Bronchial epithelial cell (primary cell): ENCODE measurements at regions not wholly inside any gene's neighbourhood (a gene's known extent, or its start where the extent isn't known, plus 50 kb on each side); places are given as distances from the start of the nearest gene placed in this dataset.

ENCODE experiments used
- DNase-seq: peaks from one replicate; pipeline ENCODE4 v3.0.0-alpha.2; 2010; ENCODE audit warnings: low read depth
- FAIRE-seq: peaks from 2 replicates; lab custom pipeline; 2011; peaks lifted over from hg19 to GRCh38; lab: Jason Lieb, UNC
- H3K27me3 ChIP-seq: 2 replicates; pipeline ENCODE4 v1.5.1; 2011; ENCODE audit warnings: low read length; ENCODE audit not compliant: control insufficient read depth, insufficient read depth
- H3K36me3 ChIP-seq: 2 replicates; pipeline ENCODE4 v1.5.1; 2011; ENCODE audit warnings: low read length; ENCODE audit not compliant: control insufficient read depth, insufficient read depth
- H3K4me3 ChIP-seq: 2 replicates; pipeline ENCODE4 v1.5.1; 2011; ENCODE audit warnings: mild to moderate bottlenecking, low read depth, low read length, control low read depth
- TF ChIP-seq, protein P1 (sequence below): IDR thresholded peaks from 2 replicates; pipeline ENCODE4 v1.5.1; 2011; ENCODE audit warnings: mild to moderate bottlenecking, moderate library complexity, low read length, control low read depth, inconsistent platforms; ENCODE audit not compliant: insufficient read depth, severe bottlenecking

DNA sequence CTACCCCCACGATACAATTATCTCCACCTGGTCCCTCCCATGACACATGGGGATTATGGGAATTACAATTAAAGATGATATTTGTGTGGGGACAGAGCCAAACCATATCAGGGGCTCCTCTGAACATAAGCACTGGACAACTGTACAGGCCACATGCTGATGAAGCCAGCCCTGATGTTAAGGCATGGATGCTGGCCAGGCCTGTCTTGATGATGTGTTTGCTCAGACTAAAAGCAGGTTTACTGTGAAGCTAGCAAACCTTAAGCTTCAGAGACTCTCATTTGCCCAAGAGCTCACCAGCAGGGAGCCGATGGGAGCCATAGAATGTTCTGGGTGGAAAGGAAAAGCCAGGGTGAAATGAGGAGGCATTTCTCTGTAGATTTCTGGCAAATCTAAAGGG, 135.3 kb upstream of the KCNK1 start:
- no peak for FAIRE-seq
- no peaks in the 10 kb centered on the region for H3K27me3 ChIP-seq
- no peak overlapping the region for H3K4me3 ChIP-seq
- no peaks in the 10 kb centered on the region for H3K36me3 ChIP-seq
- DNase-seq, result no peak
- TF ChIP-seq, protein P1, sequence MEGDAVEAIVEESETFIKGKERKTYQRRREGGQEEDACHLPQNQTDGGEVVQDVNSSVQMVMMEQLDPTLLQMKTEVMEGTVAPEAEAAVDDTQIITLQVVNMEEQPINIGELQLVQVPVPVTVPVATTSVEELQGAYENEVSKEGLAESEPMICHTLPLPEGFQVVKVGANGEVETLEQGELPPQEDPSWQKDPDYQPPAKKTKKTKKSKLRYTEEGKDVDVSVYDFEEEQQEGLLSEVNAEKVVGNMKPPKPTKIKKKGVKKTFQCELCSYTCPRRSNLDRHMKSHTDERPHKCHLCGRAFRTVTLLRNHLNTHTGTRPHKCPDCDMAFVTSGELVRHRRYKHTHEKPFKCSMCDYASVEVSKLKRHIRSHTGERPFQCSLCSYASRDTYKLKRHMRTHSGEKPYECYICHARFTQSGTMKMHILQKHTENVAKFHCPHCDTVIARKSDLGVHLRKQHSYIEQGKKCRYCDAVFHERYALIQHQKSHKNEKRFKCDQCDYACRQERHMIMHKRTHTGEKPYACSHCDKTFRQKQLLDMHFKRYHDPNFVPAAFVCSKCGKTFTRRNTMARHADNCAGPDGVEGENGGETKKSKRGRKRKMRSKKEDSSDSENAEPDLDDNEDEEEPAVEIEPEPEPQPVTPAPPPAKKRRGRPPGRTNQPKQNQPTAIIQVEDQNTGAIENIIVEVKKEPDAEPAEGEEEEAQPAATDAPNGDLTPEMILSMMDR, result no peak

DNA sequence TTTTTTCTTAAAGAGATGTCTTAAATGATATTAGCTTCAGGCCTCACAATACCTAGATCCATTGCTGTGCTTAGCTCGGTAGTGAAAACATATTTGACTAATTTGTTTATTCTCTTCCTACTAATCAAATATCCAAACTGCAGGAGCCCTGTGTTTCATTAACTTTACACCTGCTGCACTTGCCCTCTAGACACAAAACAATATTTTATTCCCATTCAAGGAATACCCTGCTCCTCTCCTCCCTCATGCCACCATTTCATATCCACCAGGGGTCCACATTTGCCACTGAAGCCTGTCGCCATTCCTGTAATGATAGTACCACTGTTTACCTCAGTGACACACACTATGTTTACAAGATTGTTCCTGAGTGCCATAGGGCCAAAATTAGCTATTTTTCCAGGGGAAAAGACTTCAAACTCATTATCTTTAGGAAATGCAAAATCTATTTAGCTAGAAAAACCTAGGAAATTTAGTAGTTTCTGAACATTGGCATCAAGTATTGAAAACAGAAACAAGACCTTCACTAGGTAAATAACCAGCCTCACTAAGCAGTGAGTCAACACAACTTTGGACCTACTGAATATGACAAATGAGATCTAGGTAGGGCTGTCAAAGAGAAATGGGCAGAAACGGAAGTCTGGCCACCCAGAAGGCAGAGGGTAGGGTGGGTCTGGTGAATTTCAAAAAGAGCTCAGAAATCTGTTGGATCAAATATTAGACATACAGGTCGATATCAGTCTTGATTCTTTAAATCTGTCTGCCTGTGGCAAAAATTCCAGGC, 134.6 kb upstream of the KCNK1 start:
- Histone ChIP-seq H3K4me3 (no peak overlapping the region), H3K36me3 (no peaks in the 10 kb centered on the region), H3K27me3 (no peaks in the 10 kb centered on the region)
- TF ChIP-seq, protein P1, result no peak
- DNase-seq, result no peak
- no peak for FAIRE-seq

DNA sequence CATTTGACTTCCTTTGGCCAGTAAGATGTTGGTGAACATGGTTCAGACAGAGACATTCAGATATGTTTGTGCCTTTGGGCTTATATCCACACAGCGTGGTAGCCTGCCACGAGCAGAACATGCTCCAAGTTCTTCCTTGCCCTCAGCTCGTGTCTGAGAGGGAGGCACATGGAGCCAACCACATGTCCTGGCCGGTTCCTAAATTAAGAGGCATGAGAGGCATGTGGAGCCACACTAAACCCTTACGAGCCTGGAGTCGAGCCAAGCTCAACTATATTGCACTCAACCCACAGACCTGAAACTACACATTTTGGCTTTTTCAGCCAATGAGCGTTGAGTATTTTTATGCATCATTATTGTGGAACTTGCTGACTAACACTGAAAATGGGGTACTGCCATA, 133.7 kb upstream of the KCNK1 start:
- no peak for DNase-seq
- no peak for FAIRE-seq
- Histone ChIP-seq H3K4me3 (no peak overlapping the region), H3K36me3 (no peaks in the 10 kb centered on the region), H3K27me3 (no peaks in the 10 kb centered on the region)
- TF ChIP-seq, protein P1, result no peak

DNA sequence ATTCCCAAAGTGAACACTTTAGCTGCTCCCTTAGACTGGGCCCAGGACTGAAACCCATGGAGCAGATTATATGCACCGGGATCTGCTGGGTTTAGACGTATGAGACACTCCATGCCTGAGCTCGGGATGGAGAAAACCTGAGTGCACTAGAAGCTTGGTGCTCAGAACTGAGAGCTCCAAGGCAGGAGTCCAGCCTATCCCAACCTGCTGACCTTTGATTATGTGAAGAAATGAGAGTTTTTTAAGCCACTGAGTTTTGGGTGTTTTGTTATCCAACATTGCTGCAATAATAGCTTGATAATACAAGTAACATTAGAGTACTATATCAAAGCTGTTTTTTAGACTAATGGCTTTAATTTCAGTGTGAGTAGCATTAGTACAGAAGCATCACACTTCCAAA, 131.5 kb upstream of the KCNK1 start:
- Histone ChIP-seq H3K36me3 (no peaks in the 10 kb centered on the region), H3K27me3 (no peaks in the 10 kb centered on the region), H3K4me3 (no peak overlapping the region)
- TF ChIP-seq, protein P1, result no peak
- DNase-seq, result no peak
- FAIRE-seq, result no peak

DNA sequence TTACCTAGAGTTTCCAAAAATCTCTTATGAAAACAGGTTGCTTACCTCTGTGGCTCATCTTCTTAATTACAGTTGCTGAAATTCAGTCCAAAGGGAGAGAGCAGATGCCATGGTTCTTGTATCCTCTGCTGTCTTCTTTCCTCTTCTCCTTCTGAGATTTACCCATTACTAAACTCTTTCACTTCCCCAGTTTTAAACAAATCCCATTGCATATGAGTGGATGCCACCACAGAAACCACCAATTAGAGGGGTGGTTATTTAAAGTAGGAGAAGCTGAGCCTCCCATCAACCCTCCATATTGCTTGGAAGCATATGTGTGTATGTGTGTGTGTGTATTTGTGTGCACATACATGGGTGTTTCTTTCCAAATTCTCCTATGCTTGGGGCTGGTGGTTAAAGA, 128.5 kb upstream of the KCNK1 start:
- no peak overlapping the region for H3K4me3 ChIP-seq
- TF ChIP-seq, protein P1, result no peak
- no peaks in the 10 kb centered on the region for H3K27me3 ChIP-seq
- H3K36me3 ChIP-seq, result no peaks in the 10 kb centered on the region
- no peak for FAIRE-seq
- DNase-seq, result no peak

DNA sequence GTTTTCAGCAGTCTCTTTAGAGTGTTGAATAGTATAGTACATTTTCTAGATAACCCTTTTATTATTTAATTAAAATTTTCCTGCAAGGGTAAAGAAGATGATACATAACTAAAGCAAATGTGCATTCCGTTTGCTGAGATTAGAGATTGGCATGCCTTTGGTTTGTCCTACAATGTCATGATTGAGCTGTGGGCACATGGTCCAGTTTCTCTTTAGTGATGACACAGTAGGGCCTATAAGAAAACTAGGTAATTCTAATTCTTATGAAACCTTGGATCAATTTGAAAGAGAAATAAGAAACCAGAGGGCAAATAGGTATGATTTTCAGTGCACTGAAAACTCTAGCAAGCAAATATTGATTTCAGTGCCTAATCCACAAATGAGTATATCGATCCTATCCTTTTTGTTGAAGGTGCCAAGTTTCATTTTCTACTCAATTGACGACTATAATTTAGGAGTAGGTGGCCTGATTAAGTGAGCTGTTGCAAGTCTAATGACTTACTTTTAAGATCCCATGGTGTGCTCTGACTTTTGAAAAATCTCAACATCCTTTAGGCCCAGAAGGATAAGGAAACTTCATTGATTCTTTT, 128.0 kb upstream of the KCNK1 start:
- H3K4me3 ChIP-seq, result no peak overlapping the region
- no peak for DNase-seq
- no peak for FAIRE-seq
- no peaks in the 10 kb centered on the region for H3K36me3 ChIP-seq
- TF ChIP-seq, protein P1, result no peak
- no peaks in the 10 kb centered on the region for H3K27me3 ChIP-seq
